Suprapubic skin (tissue), 4 donors: ENCODE measurements at regions not wholly inside any gene's neighbourhood (a gene's known extent, or its start where the extent isn't known, plus 50 kb on each side); places are given as distances from the start of the nearest gene placed in this dataset.

Experiments
- DNase-seq, 2 donors: peaks; one replicate each; pipeline ENCODE4 v3.0.0-alpha.2; 2019; ENCODE audit warnings: low spot score in 2 of 2
- H3K27ac ChIP-seq: fragments of 200-600 bp; sonication (generic); one replicate; pipeline ENCODE4 v1.5.1; 2019
- H3K27me3 ChIP-seq: fragments of 200-600 bp; sonication (generic); one replicate; pipeline ENCODE4 v1.5.1; 2019
- H3K36me3 ChIP-seq: fragments of 200-600 bp; sonication (generic); one replicate; pipeline ENCODE4 v1.5.1; 2019
- H3K4me1 ChIP-seq: fragments of 200-600 bp; sonication (generic); one replicate; pipeline ENCODE4 v1.5.1; 2019
- H3K4me3 ChIP-seq: fragments of 200-600 bp; sonication (generic); one replicate; pipeline ENCODE4 v1.5.1; 2019; ENCODE audit warnings: mild to moderate bottlenecking
- H3K9me3 ChIP-seq: fragments of 200-600 bp; sonication (generic); one replicate; pipeline ENCODE4 v1.5.1; 2019
- EP300 ChIP-seq: sonication (generic); formaldehyde crosslinking; IDR thresholded peaks from one replicate; pipeline ENCODE4 v1.6.1; 2017; ENCODE audit warnings: antibody characterized with exemption
- POLR2A ChIP-seq, 2 donors: fragments of 450-650 bp; IDR thresholded peaks; one replicate each; pipeline ENCODE4 v1.6.1; 2017; ENCODE audit warnings: antibody characterized with exemption in 2 of 2, mild to moderate bottlenecking in 2 of 2, moderate library complexity in 2 of 2
- POLR2AphosphoS5 ChIP-seq, 3 donors: sonication (generic); formaldehyde crosslinking; IDR thresholded peaks; one replicate each; pipeline ENCODE4 v1.6.1; 2017; ENCODE audit warnings: antibody characterized with exemption in 3 of 3
- WGBS: methylation state at CpG from one replicate; pipeline ENCODE4 v1.1.5; 2018; 5-methylcytosine and 5-hydroxymethylcytosine counted together
- TF ChIP-seq, protein P1 (sequence below), 2 donors: fragments of 200-600 bp in 1 of 2; fragments of 450-650 bp in 1 of 2; sonication (generic) in 1 of 2; IDR thresholded peaks; one replicate each; pipeline ENCODE4 v1.5.1; 2016 to 2019; ENCODE audit warnings: antibody characterized with exemption in 2 of 2, mild to moderate bottlenecking in 1 of 2, moderate library complexity in 1 of 2

DNA sequence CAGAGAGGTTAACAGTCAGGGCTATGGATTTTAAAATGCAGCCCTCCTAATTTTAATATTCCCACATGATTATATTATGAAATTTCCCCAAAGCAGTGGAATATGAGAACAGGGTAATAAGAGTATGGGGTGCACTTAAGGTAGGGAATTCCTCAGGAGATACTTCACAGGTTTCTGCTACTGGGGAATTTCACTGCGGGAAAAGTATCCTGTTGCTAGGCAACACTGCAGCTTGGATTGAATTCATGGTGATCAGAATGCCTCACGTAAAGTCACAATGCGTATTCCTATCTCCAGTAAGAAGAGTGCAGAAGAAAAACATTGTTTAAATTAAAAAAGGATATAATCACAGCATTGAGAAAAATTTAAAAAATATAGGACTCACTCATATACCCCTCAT, 398.1 kb upstream of the RPS6KA3 start:
- Histone ChIP-seq H3K4me1 (no peaks in the 10 kb centered on the region), H3K27ac (no peak overlapping the region), H3K4me3 (no peak overlapping the region), H3K36me3 (no peaks in the 10 kb centered on the region), H3K9me3 (no peaks in the 10 kb centered on the region), H3K27me3 (no peaks in the 10 kb centered on the region)
- 47% methylated on average over 3 of the region's 3 CpGs for WGBS
- TF ChIP-seq POLR2A (IDR thresholded peaks at IDR 0.05), result no peak
- no peak for TF ChIP-seq POLR2AphosphoS5 (IDR thresholded peaks at IDR 0.05)
- no peak for TF ChIP-seq EP300
- TF ChIP-seq, protein P1, sequence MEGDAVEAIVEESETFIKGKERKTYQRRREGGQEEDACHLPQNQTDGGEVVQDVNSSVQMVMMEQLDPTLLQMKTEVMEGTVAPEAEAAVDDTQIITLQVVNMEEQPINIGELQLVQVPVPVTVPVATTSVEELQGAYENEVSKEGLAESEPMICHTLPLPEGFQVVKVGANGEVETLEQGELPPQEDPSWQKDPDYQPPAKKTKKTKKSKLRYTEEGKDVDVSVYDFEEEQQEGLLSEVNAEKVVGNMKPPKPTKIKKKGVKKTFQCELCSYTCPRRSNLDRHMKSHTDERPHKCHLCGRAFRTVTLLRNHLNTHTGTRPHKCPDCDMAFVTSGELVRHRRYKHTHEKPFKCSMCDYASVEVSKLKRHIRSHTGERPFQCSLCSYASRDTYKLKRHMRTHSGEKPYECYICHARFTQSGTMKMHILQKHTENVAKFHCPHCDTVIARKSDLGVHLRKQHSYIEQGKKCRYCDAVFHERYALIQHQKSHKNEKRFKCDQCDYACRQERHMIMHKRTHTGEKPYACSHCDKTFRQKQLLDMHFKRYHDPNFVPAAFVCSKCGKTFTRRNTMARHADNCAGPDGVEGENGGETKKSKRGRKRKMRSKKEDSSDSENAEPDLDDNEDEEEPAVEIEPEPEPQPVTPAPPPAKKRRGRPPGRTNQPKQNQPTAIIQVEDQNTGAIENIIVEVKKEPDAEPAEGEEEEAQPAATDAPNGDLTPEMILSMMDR (IDR thresholded peaks at IDR 0.05), result no peak
- no peak for DNase-seq

DNA sequence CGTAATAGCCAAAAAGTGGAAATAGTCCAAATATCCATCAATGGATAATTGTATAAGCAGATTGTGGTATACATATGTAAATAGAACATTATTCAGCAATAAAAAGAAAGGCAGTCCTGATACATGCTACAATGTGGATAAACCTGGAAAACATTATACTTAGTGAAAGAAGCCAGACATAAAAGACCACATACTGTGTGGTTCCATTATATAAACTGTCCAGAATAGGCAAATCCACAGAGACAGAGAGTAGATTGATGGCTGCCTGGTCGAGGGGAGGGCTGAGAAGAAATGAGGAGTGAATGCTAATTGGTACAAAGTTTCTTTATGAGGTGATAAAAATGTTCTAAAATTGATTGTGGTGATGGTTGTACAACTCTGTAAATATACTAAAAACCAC, 397.4 kb upstream of the RPS6KA3 start:
- no peaks in the 10 kb centered on the region for H3K9me3 ChIP-seq
- WGBS, result 56% methylated on average over 2 of the region's 2 CpGs
- no peak overlapping the region for H3K4me3 ChIP-seq
- H3K4me1 ChIP-seq, result no peaks in the 10 kb centered on the region
- no peaks in the 10 kb centered on the region for H3K36me3 ChIP-seq
- H3K27ac ChIP-seq, result no peak overlapping the region
- TF ChIP-seq POLR2AphosphoS5 (IDR thresholded peaks at IDR 0.05) (no peak), EP300 (no peak), POLR2A (IDR thresholded peaks at IDR 0.05) (no peak)
- TF ChIP-seq, protein P1 (IDR thresholded peaks at IDR 0.05), result no peak
- no peaks in the 10 kb centered on the region for H3K27me3 ChIP-seq
- no peak for DNase-seq

DNA sequence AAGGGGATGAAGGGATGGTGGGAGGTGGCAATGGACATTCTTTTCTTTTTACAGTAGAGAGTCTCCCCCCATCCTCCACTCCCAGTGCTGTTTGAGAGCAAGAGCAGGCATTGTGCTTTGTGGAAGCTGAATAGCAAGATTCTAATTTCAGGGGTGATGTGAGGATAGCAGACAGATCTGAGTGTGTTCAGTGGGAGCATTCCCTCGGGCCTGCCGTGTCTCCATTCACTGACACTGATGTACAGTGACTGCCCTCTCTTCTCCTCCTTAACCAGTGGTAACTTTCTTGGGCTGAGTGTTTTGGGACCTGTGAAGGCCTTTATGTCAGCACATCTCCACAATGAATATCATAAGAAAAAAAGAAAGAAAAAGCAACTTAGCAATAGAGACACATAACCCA, 396.6 kb upstream of the RPS6KA3 start:
- no peak overlapping the region for H3K27ac ChIP-seq
- no peaks in the 10 kb centered on the region for H3K4me1 ChIP-seq
- TF ChIP-seq POLR2A (IDR thresholded peaks at IDR 0.05) (no peak), EP300 (no peak), POLR2AphosphoS5 (IDR thresholded peaks at IDR 0.05) (no peak)
- TF ChIP-seq, protein P1 (IDR thresholded peaks at IDR 0.05), result no peak
- WGBS, result 83% methylated on average over 2 of the region's 2 CpGs
- H3K36me3 ChIP-seq, result no peaks in the 10 kb centered on the region
- no peaks in the 10 kb centered on the region for H3K9me3 ChIP-seq
- no peaks in the 10 kb centered on the region for H3K27me3 ChIP-seq
- no peak for DNase-seq
- H3K4me3 ChIP-seq, result no peak overlapping the region

DNA sequence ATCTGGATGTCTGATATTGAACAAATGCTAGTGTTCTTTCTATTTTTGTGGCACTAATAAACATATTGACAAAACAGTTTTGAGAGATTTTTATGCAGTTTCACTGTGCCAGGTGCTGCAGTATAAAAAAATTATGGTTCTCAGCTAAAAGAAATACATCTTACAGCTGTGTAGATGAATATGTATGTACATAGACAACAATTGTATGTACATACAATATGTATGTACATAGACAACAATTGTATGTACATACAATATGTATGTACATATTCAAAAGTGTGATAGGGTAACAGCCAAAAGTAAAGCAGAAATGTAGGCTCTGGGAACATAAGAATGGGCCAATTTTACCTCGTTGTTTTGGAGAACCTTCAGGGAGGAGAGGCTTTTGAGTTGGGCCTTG, 390.0 kb upstream of the RPS6KA3 start:
- TF ChIP-seq POLR2A (IDR thresholded peaks at IDR 0.05), result no peak
- no peak for TF ChIP-seq EP300
- TF ChIP-seq, protein P1 (IDR thresholded peaks at IDR 0.05), result no peak
- no peak for TF ChIP-seq POLR2AphosphoS5 (IDR thresholded peaks at IDR 0.05)
- Histone ChIP-seq H3K27ac (no peak overlapping the region), H3K9me3 (no peaks in the 10 kb centered on the region), H3K4me3 (no peak overlapping the region), H3K4me1 (no peaks in the 10 kb centered on the region), H3K36me3 (no peaks in the 10 kb centered on the region), H3K27me3 (no peaks in the 10 kb centered on the region)
- no peak for DNase-seq
- WGBS, result 74% methylated on average over 1 of the region's 1 CpG

DNA sequence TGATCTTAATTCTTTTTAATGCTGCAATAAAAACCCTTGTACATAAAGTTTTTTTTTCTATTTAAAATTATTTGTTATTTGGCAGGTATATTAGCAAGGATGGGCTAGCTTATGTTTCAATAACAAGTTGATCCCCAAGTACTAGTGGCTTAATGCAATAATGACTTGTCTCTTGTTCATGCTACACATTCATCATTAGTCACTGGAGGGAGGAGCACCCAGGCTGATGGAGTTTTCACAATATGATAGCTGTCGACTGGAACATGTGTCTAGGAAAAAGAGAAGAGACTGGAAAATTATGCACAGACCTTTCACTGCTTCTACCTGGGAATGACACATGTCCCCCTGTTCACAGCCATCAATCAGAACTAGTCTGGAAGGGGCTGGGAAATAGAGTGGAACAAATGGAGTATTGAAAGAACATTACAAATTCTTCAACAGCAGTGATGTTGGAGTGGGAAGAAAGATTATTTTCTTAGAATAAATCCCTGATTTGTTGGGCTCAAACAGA, 387.9 kb upstream of the RPS6KA3 start:
- no peaks in the 10 kb centered on the region for H3K4me1 ChIP-seq
- H3K27me3 ChIP-seq, result no peaks in the 10 kb centered on the region
- TF ChIP-seq POLR2AphosphoS5 (IDR thresholded peaks at IDR 0.05) (no peak), POLR2A (IDR thresholded peaks at IDR 0.05) (no peak), EP300 (no peak)
- TF ChIP-seq, protein P1 (IDR thresholded peaks at IDR 0.05), result no peak
- no peaks in the 10 kb centered on the region for H3K9me3 ChIP-seq
- no peak overlapping the region for H3K27ac ChIP-seq
- H3K4me3 ChIP-seq, result no peak overlapping the region
- WGBS, result 62% methylated on average over 1 of the region's 1 CpG
- DNase-seq, result no peak
- no peaks in the 10 kb centered on the region for H3K36me3 ChIP-seq
